Activated CD4-positive, CD25-positive, alpha-beta regulatory T cell treated with anti-CD3 and anti-CD28 coated beads, Interleukin-2, amount 50 U/mL, for 16 hours (primary cell): ENCODE measurements at regions not wholly inside any gene's neighbourhood (a gene's known extent, or its start where the extent isn't known, plus 50 kb on each side); places are given as distances from the start of the nearest gene placed in this dataset.

Experiments used
- DNase-seq: peaks from one replicate; pipeline ENCODE4 v3.0.0-alpha.2; 2020; ENCODE audit warnings: low read depth, low spot score

DNA sequence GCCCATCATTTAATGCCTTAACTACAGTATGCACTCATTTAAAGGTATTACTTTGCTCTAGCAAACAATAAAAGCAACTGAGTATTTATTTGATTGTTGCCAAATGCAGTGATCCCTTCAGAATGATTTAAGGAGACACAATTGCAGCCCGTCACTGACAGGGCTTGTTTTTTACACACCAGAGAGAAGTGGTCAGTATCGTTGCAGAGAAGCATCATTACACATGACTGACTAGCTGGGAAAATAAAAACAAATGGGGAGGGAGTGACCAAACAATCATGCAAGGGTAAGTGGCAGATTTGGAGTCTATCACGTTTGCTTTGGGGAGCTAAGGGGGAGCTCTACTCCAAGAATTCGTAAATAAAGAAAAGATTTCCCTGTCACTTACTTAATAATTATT is 1685.3 kb upstream of the TENM3 start:
- DNase-seq, result no peak

DNA sequence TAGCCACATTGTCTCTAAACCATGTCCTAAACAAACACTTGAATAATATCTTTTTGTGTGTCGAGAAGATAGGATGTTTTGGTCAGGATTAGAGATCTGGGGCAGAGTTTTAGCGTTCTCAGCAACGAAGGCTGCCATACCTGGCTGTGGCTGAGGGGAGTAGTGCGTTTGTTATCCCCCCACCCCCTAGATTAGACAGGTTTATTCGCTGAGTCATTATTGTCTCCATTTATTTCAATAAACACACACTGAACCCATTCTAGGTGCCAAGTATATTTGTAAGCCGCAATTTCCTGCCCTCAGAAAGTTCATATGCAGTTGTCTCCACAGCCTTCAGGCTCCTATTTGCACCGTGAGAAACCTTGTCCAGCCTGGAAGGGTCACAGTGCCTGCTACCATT is 1684.8 kb upstream of the TENM3 start:
- no peak for DNase-seq

DNA sequence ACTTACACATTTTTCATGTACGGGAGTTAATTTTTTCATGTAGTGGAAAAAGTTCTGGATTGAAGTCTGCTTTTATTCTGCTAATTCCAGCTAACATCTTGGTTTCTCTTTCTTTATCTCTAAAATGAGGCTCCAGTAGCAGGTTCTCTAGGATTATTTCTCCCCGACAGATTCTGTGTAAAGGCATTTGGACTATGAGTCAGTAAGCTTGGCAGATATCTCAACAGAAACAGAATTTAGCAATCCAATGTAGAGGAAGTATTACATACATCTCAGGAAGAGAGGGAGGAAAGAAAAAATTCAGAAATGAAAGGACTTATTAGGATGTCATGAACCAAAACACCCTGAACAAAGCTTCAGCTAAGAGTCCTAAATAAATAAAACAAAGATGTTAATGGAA is 1682.3 kb upstream of the TENM3 start:
- no peak for DNase-seq

DNA sequence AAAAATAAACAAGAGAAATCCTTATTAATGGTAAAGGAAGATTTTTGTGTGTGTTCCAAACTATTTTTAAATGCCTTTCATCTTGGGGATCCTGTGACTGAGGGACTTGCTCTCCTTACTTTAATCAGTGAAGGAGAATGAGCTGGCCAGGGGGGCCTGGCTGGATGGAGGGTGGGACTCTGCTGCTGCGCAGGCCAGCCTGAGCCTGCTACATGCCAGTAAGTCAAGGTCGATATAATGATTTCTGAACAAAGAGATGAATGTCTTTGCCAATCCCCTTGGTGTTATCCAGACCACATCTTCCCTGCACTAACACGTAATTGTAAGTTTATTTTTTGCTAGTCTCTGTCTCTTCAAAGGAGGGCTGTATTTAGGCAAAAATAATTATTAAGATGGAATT is 1679.2 kb upstream of the TENM3 start:
- DNase-seq, result no peak

DNA sequence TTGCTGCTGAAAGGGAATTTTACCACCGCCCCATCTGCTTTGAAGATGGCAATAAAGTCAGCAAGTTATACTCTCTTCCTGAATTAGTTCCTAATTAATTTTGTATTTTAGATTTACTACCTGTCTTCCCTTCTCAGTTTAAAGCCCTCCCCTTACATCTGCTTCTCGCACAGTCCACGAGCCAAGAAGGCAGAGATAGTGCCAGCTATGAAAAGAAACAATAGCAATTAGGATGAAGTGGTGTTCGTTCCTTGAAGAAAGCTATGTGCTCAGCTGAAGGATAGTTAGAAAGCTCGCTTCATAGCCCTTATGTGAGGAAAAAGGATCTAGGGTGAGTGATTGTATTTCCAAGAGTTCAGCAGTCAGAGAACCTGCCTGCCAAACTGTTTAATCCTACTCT is 1678.8 kb upstream of the TENM3 start:
- DNase-seq, result no peak

DNA sequence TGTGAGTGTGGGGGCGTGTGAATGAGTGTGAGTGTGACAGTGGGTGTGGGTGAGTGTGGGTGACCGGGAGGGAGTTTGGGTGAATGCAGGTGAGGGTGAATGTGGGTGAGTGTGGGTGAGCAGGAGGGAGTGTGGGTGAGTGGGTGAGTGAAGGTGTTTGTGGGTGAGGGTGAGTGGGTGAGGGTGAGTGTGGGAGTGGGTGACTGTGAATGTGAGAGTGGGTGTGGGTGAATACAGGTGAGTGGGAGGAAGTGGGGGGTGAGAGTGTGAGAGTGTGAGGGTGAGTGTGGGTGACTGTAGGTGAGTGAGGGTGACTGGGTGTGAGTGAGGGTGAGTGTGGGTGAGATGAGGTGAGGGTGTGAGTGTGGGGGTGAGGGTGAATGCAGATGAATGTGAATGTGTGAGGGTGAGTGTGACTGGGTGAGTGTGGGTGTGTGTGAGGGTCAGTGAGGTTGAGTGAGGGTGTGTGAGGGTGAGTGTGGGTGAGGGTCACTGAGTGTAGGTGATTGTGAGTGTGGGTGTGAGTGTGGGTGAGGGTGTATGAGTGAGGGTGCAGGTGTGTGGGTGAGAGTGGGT is 1677.3 kb upstream of the TENM3 start:
- DNase-seq, result no peak

DNA sequence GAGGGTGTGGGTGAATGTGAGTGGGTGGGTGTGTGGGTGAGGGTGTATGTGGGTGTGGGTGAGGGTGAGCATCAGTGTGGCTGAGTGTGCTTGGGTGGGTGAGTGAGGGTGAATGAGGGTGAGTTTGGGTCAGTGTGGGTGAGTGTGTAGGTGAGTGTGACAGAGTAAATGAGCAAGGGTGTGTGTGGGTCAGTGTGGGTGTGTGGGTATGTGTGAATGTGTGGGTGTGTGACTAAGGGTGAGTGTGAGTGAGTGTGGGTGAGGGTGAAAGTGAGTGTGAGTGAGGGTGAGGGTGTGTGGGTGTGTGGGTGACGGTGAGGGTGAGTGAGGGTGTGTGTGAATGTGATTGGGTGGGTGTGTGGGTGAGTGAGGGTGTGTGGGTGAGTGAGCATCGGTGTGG is 1676.7 kb upstream of the TENM3 start:
- DNase-seq, result no peak

DNA sequence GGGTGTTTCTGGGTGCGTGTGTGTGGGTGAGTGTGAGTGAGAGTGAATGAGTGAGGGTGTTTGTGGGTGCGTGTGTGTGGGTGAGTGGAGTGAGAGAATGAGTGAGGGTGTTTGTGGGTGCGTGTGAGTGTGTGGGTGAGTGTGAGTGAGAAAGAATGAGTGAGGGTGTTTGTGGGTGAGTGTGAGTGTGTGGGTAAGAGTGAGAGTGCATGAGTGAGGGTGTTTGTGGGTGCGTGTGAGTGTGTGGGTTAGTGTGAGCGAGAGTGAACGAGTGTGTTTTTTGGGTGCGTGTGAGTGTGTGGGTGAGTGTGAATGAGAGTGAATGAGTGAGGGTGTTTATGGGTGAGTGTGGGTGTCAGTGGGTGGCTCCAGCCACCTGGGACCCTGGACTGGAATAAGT is 1676.1 kb upstream of the TENM3 start:
- DNase-seq, result no peak

DNA sequence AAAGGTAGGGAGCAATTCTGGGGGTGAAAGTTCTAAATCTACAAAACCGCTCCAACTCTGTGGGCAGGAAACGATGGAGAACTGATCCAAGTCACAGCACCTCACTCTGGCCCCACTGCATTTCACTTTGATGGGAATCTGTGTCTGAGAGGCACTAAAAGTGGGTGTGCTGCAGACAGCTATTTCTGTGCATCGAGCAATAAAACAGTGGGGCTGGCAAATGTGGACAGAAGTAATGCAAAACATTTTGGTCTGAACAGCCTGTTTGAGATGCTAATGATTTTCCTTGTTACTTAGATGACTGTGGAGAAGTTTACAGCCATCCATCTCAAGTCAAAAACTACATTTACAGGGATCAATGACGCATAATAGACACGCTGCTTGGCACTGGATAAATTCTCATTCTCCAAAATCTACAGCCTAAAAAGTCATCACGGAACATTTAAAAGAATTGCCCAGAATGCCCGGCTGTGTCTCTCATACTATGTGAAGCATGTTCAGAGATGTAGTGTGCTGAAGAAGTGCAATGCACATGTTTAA is 1671.6 kb upstream of the TENM3 start:
- DNase-seq, result no peak

DNA sequence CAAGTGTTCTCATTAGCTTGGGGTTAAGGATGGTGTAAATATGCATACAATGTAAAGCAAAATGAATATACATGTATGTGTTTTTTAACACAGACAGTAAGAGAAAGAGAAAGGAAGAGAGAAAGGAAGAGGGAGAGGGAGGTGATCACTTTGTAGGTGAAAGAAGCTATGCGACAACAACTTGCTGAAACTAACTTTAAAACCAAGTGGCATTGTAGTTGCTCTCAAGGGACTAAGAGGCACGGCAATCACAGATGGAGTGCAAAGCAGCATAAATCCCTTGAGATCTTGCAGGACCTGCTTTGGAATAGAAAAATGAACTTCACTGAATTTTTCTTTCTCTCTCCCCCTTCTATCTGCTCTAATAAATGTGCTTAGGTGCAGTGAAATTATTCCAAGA is 1665.0 kb upstream of the TENM3 start:
- DNase-seq, result no peak

DNA sequence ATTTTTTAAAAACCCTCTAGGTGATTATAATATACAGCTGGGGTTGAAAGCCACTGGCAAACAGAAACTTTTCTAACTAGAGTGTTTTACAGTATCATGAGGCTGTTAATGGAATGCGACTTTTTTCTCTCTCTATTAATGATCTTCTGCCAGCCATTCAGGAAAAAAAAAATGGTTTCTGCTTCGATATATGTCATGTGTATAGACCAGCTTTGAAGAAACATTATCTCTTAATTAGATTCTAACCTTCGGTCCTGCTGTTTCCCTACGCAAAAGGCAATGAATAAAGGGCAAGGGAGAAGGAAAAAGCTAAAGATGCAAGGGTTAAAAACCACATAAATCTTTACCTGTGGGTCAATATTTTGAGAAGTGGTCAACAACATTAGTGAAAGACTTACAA is 1662.1 kb upstream of the TENM3 start:
- DNase-seq, result no peak

DNA sequence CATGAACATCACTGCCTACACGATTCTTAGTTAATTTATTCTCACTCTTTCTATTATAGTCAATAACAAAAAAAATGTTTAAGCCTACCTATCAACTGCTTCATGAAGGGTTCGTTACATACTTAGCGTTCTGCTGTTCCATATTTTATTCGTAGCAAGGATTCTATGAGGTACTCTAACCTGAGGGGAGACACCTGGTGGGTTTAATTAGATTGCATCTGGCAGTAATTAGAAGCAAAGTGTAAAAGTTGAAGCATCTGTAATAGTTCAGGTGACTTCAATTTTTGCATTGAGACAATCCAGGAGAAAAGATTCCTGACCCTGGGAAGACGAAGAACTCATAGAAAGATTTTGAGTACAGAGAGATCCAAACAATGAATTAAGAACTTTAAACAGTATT is 1655.8 kb upstream of the TENM3 start:
- DNase-seq, result no peak

DNA sequence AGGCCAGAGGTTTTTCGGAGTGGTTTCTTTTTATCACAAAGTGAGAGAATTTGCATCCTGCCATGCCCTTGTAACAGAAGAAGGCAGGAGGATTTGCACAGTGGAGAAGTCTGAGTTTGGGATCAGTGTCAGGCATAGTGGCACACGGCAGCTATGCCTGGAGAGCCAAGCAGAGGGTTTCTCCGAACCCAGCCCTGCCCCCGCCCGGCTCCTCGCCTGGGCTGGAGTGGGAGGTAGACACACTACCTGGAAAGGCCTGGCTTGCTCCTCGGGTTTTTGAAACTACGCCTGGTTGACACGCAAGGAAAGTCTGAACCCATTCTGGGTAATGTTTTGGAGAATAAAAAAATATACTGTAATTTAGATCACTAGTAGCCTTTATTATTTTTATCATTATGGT is 1653.6 kb upstream of the TENM3 start:
- DNase-seq, result no peak

DNA sequence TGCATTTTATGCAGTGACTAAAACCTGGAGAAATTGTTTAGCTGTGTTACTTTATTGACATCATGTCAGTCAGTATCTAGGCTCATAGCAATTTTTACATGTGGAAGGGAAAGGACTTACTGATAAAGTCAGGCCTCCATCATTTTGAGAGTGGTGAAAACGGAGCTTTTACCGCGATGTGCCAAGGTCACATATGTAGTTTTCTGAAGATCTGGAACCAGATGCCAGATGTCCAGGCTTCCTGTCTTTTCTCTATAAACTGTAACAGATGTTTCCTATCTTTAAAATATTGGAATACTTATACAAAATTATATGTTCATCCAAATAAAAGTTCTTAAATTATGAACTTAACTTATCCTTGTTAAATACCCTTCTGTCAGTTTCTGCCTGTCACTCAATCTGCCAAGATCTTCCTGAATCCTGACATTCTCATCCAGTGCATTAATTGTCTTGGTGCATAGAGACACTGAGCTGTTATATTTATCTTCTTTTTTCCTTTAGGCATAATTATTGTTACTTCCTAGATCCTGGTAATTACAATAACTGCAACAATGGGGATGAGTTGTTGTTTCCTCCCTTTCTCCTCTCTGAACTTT is 1646.2 kb upstream of the TENM3 start:
- DNase-seq, result no peak

DNA sequence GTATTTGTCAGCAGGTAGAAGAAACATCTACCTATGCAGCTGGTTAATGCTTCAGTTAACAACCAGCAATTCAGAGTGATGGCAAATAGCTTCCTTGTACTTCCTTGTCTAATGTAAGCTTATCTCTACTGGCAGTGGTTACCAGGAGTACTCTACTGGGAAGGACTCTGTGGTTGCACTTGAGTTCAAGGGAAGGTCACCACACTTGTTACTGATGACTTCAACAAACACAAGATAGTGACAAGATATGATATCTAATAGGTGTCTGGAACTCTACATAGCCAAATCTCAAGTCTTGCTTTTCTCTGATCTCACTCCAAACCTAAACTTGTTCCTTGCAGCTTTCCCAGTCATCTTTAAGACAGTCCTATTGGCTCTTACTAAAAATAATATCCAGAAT is 1644.9 kb upstream of the TENM3 start:
- no peak for DNase-seq

DNA sequence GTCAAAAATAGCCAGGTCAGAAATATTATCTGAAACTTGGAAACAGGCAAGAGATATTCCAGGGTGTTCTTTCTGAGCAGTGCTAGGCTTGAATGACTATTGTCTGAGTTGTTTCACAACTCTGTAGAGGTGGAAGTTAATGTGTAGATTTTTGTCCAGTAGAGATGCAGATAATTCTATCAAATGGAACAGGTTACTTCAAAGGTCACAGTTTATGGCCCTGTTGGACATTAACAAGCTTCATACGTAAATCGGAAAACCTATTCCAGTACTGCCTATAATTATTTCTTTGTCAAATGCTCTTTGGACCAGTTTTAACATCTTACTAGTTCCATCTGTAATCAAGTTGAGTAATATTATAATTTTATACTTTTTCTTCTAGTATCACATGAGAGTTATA is 1639.4 kb upstream of the TENM3 start:
- DNase-seq, result no peak

DNA sequence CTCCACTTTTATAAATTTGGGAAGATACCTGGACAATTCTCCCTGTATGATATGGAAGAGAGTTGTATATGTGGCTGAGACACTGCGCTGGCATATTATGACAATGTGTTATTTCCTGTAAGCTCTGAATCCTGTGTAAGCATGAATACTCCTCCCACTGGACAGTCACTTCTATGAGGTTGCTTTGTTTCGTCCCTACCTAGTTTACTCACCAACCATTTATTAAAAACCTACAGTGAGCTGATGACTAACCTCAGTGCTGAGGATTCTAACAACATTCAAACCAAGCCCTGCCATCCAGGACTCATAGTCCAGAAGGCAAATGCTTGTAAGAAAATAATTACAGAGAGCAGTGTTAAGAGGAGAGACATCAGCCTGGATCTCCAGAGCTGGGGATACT is 1632.9 kb upstream of the TENM3 start:
- no peak for DNase-seq

DNA sequence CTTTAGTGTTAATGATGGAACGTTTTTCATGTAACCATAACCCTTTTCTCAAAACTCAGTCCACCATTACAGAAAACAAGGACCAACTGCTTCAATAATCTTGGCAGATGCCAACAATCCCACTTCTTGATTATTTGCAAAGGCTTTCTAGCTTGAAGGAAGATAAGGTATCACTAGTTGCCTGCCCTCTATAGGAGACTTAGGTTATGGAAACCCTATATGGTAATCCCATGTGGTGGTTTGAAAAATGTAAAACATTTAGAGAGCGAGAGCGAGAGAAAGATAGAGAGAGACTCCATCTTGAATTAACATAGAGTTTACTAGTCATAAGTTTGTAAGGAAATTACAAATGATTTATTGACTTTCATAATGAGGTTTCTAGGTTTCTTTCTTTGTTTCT is 1627.5 kb upstream of the TENM3 start:
- DNase-seq, result no peak

DNA sequence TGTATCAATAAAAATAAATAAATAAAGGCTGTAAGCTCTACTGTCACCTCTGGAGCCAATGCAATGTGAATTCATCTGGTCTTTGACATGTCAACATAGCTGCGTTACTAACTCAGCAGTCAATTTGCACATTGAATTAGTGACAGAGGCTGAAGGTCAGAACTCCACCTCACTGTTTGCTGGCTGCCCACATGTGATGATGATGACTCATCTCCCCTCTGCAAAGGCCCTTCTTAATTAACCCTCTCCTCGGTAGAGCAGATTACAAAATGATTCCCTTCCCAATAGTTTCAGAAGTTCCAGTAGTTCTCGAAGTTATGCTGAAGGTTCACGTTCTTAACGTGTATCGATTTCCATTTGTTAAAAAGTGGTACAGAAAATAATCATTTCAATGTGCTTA is 1626.0 kb upstream of the TENM3 start:
- DNase-seq, result no peak

DNA sequence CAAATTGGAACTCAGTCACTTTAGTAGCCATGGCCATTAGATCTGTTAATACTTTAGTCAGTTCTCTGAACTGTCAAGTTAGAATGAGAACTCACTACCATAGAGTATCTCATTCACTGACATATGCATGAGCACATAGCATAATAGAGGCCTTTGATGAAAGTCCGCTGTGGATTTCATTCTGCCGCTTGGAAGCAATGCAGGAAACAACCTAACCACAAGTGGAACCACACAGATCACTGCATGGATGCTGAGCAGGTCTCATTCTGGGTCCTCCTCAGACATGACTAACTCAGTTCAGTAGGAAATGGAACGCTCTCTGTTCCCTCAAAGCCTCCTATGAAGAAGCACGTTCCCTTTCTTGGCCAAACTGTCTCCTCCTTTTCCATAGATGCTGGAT is 1624.8 kb upstream of the TENM3 start:
- DNase-seq, result no peak

DNA sequence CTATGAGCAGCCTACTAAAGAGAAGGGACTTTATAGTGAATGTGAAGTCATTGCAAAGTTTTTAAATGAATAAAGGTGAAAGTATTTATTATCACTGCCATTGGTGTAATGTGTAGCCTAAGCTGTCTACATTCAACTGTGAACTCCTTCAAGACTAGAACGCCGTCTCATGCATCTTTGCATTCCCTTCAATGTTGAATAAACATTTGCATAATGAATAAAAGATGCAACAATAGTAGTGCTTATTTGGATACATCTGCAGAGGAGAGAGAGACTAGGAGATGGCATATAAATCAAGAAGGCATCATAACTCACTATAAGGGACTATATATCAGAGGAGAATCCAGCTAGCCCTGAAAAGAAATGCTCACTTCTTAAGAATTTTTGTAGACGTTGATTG is 1623.8 kb upstream of the TENM3 start:
- no peak for DNase-seq

DNA sequence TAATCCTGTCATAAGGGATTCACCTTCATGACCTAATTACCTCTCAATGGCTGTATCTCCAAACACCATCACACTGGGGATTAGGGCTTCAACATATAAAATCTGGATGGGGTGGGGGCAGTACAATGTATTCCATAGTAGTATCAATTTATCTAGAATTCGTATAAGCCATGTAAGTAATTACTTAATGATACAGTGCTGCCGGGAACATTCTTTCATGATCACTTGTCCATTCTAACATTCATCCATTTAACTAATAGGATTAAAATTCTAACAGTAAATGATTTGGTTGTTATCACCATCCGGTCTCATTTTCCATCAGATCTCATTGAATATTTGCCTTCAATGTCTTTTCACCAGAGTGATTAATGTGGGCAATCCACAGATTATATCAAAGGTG is 1620.9 kb upstream of the TENM3 start:
- no peak for DNase-seq

DNA sequence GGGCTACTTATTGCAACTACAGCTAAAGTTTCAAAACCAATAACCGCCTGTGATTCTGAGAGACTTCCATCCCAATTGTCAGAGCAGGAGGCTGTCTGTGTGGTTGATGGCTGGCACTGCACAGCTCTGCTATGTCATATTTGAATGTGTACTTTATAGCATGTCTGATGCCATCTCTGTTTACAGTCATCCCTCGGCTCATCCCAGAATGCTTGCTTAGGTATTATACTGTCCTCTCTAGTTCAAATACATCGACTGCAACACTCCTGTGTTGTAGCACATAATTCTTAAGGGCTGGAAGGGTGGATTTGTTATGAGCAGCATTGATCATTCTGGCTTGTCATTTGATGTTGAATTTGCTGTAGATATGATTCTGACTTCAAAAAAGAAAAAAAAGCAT is 1617.5 kb upstream of the TENM3 start:
- no peak for DNase-seq
